Chondrocyte (in vitro differentiated cells): ENCODE measurements at regions not wholly inside any gene's neighbourhood (a gene's known extent, or its start where the extent isn't known, plus 50 kb on each side); places are given as distances from the start of the nearest gene placed in this dataset.

Source experiments
- DNase-seq: peaks from one replicate; pipeline ENCODE4 v3.0.0; 2021; ENCODE audit warnings: mixed read lengths, low spot score
- H3K27ac Mint-ChIP-seq: one replicate; pipeline ENCODE4 v1.8.0; 2021; ENCODE audit warnings: mild to moderate bottlenecking, moderate library complexity, mixed read lengths; ENCODE audit not compliant: unreplicated experiment
- H3K27me3 Mint-ChIP-seq: 2 replicates; pipeline ENCODE4 v1.8.0; 2021; ENCODE audit warnings: low read depth, mixed read lengths
- H3K36me3 Mint-ChIP-seq: 2 replicates; pipeline ENCODE4 v1.8.0; 2021; ENCODE audit warnings: low read depth, mixed read lengths
- H3K4me1 Mint-ChIP-seq: 2 replicates; pipeline ENCODE4 v1.8.0; 2021; ENCODE audit warnings: low read depth, mild to moderate bottlenecking, mixed read lengths
- H3K4me3 Mint-ChIP-seq: one replicate; pipeline ENCODE4 v1.8.0; 2021; ENCODE audit warnings: mild to moderate bottlenecking, moderate library complexity, mixed read lengths; ENCODE audit not compliant: unreplicated experiment
- H3K9me3 Mint-ChIP-seq: 2 replicates; pipeline ENCODE4 v1.8.0; 2021; ENCODE audit warnings: low read depth, mixed read lengths
- TF ChIP-seq, protein P1 (sequence below): fragments of 200-600 bp; sonication (generic); IDR thresholded peaks from 2 replicates; pipeline ENCODE4 v1.5.0; 2021; ENCODE audit warnings: antibody characterized with exemption, mild to moderate bottlenecking, moderate library complexity

DNA sequence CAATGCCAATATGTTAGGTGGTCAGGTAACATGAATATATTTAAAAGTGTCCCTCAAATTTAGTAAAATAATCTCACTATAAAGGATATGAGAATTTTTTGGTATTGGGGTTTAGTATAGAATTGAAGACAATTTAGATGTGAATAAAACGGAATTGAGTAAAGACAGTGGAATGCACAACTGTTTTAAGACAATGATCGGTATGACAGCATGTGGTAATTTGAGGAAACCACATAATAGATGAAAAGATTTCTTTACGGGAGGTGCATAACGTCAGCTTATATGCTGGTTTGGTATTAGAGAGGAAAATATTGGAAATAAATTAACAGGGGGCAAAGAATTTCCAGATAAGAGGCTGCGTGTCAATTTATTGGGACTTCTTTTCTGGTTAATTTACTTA lies 1043.2 kb downstream of the CDH18 start:
- no peak overlapping the region for H3K4me3 Mint-ChIP-seq
- TF ChIP-seq, protein P1, sequence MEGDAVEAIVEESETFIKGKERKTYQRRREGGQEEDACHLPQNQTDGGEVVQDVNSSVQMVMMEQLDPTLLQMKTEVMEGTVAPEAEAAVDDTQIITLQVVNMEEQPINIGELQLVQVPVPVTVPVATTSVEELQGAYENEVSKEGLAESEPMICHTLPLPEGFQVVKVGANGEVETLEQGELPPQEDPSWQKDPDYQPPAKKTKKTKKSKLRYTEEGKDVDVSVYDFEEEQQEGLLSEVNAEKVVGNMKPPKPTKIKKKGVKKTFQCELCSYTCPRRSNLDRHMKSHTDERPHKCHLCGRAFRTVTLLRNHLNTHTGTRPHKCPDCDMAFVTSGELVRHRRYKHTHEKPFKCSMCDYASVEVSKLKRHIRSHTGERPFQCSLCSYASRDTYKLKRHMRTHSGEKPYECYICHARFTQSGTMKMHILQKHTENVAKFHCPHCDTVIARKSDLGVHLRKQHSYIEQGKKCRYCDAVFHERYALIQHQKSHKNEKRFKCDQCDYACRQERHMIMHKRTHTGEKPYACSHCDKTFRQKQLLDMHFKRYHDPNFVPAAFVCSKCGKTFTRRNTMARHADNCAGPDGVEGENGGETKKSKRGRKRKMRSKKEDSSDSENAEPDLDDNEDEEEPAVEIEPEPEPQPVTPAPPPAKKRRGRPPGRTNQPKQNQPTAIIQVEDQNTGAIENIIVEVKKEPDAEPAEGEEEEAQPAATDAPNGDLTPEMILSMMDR, result no peak
- H3K4me1 Mint-ChIP-seq, result no peaks in the 10 kb centered on the region
- H3K36me3 Mint-ChIP-seq, result no peaks in the 10 kb centered on the region
- peaks cover 2% of the 10 kb centered on the region for H3K27me3 Mint-ChIP-seq
- H3K27ac Mint-ChIP-seq, result no peak overlapping the region
- DNase-seq, result no peak
- H3K9me3 Mint-ChIP-seq, result peaks cover 5% of the 10 kb centered on the region

DNA sequence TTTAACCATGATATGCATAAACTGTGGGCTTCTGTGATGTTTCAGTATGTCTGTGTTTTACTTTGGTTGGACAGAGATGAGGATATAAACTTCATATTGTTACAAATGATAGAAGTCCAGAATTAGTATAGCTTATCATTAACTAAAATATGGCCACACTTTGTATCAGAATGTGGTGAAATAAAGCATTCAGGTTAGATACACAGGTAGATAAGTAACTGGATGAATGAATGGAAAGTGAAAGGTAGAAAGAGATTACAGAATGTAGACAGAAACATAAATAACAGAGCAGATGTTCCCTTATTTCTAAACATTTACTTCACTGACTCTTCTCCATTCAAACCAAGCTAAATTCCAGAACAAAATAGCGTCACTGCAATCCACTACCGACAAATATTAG lies 1033.8 kb downstream of the CDH18 start:
- TF ChIP-seq, protein P1, result no peak
- no peaks in the 10 kb centered on the region for H3K27me3 Mint-ChIP-seq
- no peak overlapping the region for H3K27ac Mint-ChIP-seq
- H3K36me3 Mint-ChIP-seq, result no peaks in the 10 kb centered on the region
- H3K4me1 Mint-ChIP-seq, result no peaks in the 10 kb centered on the region
- H3K4me3 Mint-ChIP-seq, result no peak overlapping the region
- DNase-seq, result no peak
- no peaks in the 10 kb centered on the region for H3K9me3 Mint-ChIP-seq

DNA sequence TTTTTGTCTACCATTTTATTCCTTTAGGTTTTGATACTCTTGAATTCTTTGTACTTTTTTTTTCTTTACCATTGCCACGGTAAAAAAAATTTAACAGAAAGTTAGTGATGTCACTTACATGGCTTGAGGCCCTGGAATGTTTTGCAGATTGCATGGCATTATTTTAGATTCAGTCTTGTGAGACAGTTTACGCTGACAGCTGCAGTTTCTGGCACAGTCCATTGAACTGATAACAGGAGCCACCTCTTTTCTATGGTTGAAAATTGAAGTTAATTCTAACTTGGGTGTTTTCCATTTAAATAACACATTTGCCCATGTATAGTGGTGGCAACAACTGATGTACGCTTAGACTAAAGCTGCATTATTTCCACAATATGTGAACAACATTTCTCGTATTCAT lies 1028.5 kb downstream of the CDH18 start:
- no peak overlapping the region for H3K27ac Mint-ChIP-seq
- no peak overlapping the region for H3K4me3 Mint-ChIP-seq
- TF ChIP-seq, protein P1, result no peak
- no peaks in the 10 kb centered on the region for H3K36me3 Mint-ChIP-seq
- no peaks in the 10 kb centered on the region for H3K9me3 Mint-ChIP-seq
- no peak for DNase-seq
- no peaks in the 10 kb centered on the region for H3K27me3 Mint-ChIP-seq
- H3K4me1 Mint-ChIP-seq, result no peaks in the 10 kb centered on the region

DNA sequence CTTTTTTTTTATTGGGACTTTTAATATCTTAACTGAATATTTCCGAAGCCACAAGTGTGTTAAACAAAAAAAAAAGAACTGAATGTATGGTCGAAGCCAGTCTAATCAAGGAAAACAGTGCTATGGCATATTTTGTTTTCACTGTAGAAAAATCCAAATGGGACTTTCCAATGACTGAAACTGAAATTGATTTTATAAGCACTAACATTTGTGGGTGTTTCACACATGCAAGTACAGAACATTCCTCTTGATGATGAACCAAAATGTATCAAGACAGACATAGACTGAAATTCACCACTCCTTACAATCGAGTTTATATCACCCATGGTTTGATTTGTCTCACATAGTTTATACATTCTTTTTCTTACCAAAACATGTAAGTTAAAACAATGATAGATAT lies 1026.8 kb downstream of the CDH18 start:
- H3K27ac Mint-ChIP-seq, result no peak overlapping the region
- no peaks in the 10 kb centered on the region for H3K9me3 Mint-ChIP-seq
- TF ChIP-seq, protein P1, result no peak
- no peak for DNase-seq
- H3K4me3 Mint-ChIP-seq, result no peak overlapping the region
- H3K27me3 Mint-ChIP-seq, result no peaks in the 10 kb centered on the region
- H3K36me3 Mint-ChIP-seq, result no peaks in the 10 kb centered on the region
- no peaks in the 10 kb centered on the region for H3K4me1 Mint-ChIP-seq

DNA sequence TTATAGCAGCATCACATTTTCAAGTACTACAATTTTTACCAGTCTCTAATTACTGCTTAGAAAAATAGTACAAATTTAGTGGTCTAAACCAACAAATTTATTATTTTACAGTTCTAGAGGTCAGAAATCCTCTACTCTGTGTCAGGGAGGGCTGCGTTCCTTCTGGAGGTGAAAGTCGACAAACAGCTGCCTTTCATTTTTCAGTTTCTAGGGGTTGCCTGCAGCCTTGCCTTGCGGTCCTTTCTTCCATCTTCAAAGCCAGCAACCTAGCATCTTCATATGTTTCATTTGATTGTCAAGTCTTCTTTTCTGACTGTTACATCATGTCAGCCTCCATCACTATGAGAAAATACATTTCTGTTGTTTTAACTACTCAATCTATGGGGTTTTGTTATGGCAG lies 1022.1 kb downstream of the CDH18 start:
- H3K36me3 Mint-ChIP-seq, result no peaks in the 10 kb centered on the region

More for the DNA sequence above, 1022.1 kb downstream of the CDH18 start:
- H3K27me3 Mint-ChIP-seq, result no peaks in the 10 kb centered on the region
- TF ChIP-seq, protein P1, result no peak
- no peaks in the 10 kb centered on the region for H3K9me3 Mint-ChIP-seq
- H3K4me3 Mint-ChIP-seq, result no peak overlapping the region
- no peaks in the 10 kb centered on the region for H3K4me1 Mint-ChIP-seq
- no peak for DNase-seq
- H3K27ac Mint-ChIP-seq, result no peak overlapping the region
